NCI-H69 (cell line): ENCODE measurements at regions not wholly inside any gene's neighbourhood (a gene's known extent, or its start where the extent isn't known, plus 50 kb on each side); places are given as distances from the start of the nearest gene placed in this dataset.

Experiments
- DNase-seq: peaks from one replicate; lab custom pipeline; 2025; lab: John Stamatoyannopoulos, UW

DNA sequence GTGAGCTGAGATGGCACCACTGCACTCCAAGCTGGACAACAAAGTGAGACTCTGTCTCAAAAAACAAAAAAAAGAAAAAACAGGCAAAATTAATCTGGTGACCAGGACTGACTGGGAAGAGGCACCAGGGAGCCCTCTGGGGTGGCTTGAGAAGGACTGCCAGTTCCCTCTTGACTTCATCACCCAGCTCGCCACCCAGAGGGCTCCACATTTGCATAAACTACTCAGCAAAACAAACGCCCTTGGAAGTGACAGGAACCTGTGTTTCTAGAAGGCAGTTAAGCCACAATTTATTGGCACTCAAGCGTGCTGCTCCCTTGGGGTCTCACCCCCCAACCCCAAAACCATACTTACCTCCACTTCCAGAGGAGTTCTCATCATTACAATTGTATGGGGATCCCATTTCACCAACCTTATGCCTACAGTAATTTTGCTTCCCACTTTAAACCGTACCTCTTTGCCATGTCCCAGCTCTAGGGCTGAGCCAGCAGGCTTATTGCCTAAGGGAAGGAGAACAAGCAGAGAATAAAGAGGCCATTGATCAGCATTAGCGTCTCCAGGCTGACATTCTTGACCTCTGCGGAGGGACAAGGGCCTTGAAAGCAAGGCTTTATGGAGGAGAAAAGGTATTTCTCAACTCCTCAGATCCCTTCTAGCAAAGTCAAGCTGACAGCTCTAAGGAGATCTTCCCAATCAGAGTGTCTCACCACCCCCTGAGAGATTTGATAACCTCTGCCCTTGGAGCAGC, 357.4 kb downstream of the SHQ1 start:
- peak; percentile 69 for DNase-seq

DNA sequence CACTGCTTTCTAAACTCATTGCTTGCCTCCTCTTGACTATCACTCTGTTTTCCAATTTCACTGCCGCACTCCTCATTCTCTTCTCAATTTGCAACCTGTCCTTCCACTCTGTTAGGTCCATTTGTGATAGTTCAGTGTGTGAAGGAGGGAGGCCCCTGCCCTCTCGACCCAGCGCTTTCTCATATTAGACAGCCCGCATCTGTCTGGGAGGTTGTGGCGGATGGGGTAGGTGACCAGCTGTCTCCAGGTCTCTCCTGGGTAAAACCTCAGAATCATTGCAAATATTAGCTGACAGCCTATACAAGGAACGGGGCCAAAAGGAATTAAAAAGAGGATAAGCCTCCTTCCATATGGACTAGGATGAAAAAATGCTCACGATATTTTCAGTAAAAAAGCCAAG, 358.3 kb downstream of the SHQ1 start:
- DNase-seq = peak; percentile 11

DNA sequence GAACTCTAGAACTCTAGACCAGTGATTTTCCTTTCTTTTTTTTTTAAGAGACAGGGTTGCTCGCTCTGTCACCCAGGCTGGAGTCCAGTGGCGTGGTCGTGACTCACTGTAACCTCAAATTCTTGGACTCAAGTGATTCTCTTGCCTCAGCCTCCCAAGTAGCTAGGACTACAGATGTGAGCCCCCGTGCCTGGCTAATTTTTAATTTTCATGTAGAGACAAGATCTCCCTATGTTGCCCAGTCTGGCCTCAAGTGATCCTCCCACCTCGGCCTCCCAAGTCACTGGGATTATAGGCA, 359.6 kb downstream of the SHQ1 start:
- DNase-seq = no peak

DNA sequence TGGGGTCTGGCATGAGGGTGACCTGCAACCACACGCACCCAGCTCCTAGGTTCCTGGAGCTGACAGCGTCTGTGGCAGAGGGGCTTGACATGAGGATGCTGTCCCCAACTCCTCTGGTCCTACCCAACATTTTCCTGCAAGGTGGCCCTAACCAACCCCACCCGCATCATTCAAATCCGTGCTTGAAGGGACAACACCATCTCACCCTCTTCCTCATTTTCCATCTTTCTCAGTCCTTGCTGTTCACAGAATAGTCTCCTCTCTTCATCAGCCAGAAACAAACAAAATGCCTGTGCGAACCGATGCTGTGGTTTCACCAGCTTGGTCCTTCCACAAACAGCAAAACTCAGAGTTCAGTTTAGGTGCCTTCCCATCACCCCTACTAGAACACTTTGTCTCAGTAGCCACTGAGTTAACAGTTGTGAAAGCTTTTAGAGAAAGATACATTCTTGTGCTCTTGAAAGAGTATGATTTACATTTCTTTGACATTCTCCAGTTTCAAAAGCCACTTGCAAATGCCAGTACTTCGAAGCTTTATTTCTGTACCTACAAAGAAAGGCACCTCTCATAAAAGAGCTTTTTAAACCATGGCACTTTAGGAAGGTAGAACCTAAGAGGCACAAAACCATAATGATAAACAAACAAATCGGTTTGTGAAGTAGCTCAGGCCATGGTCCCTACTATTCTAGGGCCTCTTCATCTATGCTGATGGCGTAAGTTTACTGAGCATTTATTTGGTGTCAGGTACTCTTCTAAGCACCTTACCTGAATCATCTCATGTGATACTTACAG, 360.1 kb downstream of the SHQ1 start:
- no peak for DNase-seq

DNA sequence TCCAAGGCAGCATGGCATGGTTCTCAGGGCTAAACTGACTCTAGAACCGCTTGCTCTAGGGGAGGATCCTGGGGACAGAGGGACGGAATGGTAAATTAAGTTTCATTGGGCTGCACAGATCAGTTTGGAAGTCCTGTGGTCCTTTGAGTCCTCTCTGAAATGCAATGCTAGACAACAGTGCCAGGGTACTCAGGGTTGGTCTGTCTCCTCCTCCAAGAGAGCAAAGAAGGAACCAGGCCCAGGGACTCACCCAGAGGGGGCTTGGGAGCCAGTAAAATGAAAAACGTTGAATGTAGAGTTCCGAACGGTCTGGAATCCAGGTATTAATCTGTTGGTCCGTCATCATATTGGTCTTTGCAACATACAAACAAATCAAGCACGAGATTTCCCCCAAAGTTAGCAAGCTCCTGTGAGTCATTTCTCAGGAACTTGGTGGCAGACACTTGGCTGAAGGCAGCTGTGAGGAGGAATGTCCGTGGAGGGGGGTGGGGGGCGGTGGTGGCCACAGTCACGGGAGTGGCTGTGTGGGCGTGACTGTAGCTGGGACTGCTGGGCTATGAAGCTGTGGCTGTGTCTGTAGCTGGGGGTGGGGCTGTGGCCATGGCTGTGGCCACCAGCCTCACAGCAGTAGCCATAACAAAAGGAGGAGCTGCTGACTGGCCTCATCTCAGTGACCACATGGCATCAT, 361.0 kb downstream of the SHQ1 start:
- no peak for DNase-seq

DNA sequence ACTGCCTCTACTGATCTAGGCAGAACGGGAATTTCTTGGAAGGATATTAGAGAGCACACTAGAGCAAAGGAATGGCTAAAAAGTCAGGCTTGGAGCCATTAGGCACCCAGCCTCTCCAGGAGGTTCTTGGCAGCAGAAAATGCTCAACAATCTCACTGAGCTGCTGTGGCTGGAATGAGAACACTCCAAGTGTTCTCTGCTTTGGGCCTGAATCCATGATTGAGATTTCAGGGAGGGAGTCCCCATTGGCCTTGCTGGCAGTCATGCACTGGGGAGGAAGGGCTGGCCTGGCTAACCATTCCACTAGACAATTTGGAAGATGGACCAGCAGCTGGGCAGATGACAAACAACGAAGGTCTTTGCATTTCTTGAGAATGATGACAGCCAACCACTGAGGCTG, 362.6 kb downstream of the SHQ1 start:
- DNase-seq = no peak

DNA sequence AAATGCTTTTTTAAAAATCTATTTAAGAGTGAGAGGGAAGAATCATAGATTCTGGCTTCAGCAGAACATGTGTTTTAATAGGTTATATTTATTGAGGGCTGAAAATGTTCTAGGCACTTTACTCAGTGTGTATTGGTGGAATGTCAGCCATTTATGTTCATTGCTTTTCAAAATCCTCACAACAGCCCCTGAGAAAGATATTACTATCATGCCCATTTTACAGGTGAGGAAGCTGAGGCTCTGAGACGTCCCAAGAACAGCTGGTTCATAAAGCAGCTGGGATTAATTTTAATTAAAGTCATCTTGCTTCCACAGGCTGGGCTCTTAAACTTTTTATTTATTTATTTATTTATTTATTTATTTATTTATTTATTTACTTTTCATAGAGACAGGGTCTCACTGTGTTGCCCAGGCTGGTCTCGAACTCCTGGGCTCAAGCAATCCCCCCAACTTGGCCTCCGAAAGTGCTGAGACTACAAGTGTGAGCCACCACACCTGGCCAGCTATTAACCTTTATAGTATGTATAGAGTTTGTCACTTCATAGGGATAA, 364.6 kb downstream of the SHQ1 start:
- no peak for DNase-seq

DNA sequence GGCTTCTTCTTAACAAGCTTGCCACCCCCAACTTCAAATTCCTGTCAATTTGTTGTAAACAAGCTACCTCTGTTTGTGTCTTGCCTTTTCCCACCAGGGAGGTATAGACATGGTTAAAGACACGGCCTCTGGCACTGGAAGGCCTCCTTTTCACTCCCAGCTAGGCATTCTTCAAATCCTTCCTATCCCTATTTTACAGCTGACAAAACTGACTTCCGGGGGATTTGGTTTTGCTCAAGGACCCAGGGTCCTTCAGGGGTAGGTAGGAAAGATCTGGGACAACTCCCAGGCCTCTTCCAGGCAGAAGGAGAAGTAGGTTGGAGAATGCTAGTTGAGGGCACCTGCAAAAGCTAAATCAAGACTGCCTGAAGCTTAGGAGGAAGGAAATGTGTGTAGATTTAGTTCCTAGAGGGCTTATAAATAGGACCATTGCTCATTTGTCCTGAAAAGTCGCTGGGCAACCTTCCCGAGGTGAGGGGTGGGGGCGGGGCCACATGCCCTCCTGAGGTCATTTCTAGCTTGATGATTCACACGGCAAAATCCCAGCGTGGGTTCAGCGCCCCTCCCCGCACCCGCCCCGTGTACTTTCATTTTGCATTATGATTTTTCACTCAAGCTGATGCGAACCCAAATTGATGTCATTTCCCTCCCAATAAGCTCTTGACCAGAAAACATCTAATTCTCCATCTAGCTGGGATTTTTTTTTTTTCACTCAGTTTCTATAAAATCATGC, 365.5 kb downstream of the SHQ1 start:
- peak; percentile 62 for DNase-seq

DNA sequence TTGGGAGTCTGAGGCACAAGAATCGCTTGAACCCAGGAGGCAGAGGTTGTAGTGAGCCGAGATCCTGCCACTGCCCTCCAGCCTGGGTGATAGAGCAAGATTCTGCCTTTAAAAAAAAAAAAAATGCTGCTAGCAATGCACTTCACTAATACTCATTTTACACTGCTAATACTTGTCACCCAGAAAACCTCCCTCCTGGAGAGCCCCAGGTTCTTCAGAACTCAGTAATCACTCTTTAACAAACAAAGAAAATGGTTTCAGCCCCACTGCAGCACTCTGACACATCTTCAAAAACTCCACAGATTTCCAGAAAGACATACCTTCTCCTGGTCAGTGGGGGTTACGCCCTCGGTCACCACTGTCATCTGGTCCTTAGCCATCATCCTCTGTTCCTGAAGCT, 366.7 kb downstream of the SHQ1 start:
- no peak for DNase-seq

DNA sequence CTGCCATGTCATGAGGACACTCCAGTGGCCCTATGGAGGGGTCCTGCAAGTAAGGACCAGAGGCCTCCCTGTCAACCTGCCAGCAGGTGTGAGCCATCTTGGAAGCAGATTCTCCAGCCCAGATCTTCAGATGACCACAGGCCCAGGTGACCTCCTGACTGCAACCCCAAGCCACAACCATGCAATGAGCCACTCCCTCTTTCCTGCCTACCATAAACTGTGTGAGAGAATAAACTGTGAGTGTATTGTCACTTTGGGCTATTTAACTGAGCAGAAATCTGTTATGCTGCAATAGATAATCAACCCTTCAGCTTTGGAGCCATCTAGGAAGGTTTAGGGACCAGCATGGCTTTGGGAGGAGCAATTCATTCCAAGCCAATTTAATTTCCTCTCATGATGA, 367.9 kb downstream of the SHQ1 start:
- no peak for DNase-seq

DNA sequence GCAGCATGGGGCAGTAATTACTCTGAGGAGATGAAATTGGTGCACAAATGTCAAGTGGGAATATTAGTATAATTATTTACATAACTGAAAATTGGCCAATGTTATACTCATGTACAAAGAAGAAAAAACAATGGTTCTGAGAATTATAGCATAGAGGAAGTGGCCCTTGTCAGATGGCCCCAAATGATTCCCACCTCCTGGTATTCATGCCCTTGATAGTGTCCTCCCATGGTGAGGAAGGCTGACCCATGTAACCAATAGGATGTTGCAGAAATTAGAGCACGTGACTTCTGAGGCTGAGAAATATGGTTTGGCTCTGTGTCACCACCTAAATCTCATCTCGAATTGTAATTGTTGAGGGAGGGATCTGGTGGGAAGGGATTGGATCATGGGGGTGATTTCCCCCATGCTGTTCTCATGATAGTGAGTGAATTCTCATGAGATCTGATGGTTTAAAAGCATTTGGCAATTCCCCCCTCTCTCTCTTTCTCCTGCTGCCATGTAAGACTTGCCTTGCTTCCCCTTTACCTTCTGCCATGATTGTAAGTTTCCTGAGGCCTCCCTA, 368.5 kb downstream of the SHQ1 start:
- DNase-seq = no peak

DNA sequence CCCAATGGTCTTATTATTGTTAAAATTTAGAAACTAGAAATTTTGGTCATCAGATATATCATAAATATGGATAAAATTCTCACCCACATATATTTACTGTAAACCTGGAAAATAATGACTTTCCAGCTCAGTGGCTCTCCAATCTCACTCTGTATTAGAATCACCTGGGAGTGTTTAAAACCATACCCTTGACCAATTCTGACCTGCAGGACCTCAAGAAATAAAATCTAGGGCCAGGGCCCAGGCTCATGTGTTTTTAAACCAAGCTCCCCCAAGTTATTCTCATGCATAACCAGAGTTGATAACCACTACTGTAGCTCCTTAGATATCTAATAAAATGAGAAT, 372.1 kb downstream of the SHQ1 start:
- no peak for DNase-seq

DNA sequence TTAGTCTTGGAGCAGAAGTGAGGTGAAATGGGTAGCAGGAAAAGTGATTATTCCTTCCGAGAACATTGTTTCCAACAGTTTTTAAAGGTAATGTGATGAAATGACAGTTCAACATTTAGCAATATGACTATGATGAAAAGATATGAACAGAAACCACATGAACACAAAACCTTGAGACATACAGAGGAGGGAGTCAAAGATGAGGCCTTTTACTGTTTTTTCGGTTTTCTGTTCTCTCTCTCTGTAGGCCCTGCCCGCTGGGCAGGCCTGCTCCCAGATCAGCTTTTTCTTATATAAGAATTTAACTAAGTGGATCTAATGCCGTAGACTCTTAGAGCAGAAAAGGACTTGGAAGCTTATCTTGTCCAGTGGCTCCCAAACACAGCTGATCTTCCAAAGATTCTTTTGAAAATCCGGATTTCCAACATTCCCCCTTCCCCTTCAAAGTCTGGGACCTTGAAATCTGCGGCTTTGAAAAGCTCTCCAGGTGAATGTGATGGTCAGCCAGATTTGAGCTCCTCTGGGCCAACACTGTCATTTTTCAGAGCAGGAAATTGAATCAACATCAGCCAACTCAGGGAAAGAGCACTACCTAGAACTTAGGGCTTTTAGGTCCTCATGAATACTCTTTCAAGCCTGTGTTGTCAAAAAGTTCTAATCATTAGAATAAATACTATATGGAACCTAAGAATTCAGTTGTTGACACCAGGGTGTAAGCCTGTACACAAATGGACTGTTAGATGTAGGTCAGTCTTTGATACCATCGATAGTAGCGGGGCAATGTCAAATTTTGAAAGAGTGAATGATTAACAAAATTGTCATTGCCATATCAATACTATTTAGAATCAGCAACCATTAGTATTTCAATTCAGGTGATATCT, 372.7 kb downstream of the SHQ1 start:
- DNase-seq = no peak

DNA sequence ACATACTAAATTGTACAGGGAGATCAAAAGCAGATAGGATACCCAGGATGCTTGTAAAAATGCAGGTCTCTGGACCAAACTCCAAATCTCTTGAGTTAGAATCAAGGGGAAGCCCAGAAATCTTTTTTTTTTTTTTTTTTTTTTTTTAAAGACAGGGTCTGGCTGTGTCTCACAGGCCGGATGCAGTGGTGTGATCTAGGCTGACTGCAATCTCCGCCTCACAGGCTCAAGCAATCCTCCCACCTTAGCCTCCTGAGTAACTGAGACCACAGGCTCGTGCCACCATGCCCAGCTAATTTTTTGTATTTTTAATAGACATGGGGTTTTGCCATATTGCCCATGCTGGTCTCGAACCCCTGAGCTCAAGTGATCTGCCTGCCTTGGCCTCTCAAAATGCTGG, 373.5 kb downstream of the SHQ1 start:
- DNase-seq = no peak

DNA sequence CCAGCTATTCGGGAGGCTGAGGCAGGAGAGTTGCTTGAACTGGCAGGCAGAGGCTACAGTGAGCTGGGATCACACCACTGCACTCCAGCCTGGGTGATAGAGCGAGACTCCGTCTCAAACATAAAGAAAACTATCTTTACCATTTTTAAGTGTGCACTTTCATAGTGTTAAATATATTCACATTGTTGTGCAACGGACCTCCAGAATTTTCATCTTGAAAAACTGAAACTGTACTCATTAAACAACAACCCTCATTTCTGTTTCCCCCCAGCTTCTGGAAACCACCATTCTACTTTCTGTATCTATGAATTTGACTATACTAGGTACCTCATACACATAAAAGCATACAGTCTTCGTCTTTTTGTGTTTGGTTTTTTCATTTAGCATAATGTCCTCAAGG, 375.1 kb downstream of the SHQ1 start:
- no peak for DNase-seq

DNA sequence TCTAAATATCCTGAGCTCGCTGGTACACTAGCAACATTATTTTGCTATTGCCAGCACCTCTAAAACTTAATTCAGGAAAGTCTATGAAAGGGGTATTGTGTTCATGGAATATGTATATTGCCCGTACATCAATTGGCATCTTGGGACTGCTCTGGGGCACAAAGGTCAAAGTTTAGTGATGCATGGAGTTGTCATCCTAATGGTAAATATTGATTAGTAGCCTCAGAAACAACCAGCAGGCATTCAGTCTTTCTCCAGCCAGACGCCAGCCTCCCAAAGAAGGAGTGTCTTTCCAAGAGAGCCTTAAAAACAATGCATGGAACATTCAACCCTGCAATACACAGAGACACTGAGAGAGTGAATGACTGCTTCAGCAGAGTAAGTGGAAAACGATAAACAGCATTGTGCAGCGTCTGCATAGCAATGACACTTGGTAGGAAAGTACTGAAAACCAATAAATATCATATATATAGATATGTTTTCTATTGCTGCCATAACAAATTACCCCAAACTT, 377.3 kb downstream of the SHQ1 start:
- no peak for DNase-seq

DNA sequence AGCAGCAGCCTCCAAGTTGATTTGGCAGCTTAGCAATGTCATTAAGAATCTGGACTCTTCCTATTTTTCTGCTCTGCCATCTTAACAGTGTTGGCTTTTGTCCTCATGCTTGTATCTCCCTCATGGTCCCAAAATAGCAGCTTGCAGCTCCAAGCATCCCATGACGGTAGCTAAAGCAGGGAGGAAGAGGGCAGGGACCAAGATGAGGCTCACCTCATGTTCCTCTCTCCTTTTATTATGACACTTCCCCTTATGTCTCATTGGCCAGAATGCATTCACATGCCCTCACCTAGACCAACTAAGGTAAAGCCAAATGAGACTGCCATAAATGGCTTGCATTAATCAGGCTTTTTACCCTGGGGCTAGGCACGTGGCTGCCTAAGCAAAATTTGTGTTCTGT, 382.4 kb downstream of the SHQ1 start:
- no peak for DNase-seq

DNA sequence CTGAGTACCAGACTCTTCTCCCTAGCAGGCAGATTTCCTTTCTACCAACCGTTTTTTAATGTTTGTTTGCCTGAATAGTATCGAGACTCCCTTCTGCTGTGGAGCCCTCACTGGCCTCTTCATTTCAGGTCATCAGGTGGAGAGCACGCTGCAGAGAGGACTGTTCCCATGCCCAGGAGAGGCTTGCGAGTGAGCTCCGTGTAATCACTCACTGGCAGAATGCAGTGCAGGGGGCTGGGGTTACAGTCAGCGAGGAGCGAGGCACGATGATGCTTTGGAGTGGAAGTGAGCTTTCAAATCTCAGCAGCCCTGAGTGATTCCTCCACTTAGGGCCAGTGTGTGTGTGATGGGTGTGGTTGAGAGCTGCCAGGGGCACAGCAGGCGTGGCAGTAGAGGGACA, 385.2 kb downstream of the SHQ1 start:
- DNase-seq = no peak

DNA sequence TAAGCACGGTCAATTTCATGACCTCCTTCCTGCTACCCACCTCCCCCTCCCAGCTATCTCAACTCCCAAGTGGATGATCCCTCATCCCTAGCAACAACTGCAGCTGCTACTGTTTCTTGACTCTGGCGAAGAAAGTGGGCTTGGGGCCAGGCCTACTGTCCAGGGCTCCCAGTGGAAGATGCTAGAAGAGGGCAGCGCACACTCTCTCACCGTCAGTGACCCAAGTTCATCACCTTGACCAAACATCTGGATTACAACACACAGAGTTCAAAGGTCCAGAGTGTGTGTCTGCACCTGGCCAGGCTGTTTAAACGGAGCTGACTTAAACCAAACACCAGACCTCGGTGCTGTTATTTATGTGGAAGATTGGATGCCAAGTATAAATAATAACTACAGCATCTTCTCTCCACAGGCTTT, 385.6 kb downstream of the SHQ1 start:
- DNase-seq = peak; percentile 24

DNA sequence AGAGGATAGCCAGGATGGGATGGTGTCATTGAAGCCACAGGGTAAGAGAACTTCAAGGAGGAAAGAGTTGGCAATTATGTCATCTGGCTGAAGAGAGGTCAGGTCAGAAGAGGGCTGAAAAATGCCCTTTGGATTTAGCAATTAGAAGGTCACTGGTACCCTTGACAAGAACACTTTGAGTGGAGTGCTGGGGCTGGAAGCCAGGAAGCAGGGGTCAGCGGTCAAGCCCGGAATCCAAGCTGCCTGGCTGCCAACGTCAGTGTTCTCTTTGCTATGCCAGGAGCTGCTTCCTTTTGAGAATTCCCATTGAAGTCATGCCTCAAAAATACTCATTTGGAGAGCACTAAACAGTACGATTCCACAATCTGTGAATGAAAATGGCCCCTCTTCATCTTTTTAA, 386.5 kb downstream of the SHQ1 start:
- DNase-seq = no peak
